Activated CD4-positive, alpha-beta T cell treated with anti-CD3 and anti-CD28 coated beads, Interleukin-2, amount 10 ng/mL, durations not matched to agents 24 days and 14 days (primary cell): ENCODE measurements at regions not wholly inside any gene's neighbourhood (a gene's known extent, or its start where the extent isn't known, plus 50 kb on each side); places are given as distances from the start of the nearest gene placed in this dataset.
"Not testable (repeated sequence)": the region's sequence is repeated elsewhere in the genome, so short reads cannot be mapped to it uniquely, and the experiment has no call there.

Experiments used
- DNase-seq: peaks from one replicate; pipeline ENCODE4 v3.0.0; 2022
- H3K27ac Mint-ChIP-seq: one replicate; pipeline ENCODE4 v1.8.0; 2022; ENCODE audit warnings: mild to moderate bottlenecking, mixed read lengths
- H3K27me3 Mint-ChIP-seq: one replicate; pipeline ENCODE4 v1.8.0; 2022; ENCODE audit warnings: mixed read lengths
- H3K36me3 Mint-ChIP-seq: one replicate; pipeline ENCODE4 v1.8.0; 2022; ENCODE audit warnings: low read depth, mild to moderate bottlenecking, mixed read lengths
- H3K4me1 Mint-ChIP-seq: one replicate; pipeline ENCODE4 v1.8.0; 2021; ENCODE audit warnings: mixed read lengths
- H3K4me3 Mint-ChIP-seq: one replicate; pipeline ENCODE4 v1.8.0; 2022; ENCODE audit warnings: mild to moderate bottlenecking, moderate library complexity, mixed read lengths
- H3K9me3 Mint-ChIP-seq: one replicate; pipeline ENCODE4 v1.8.0; 2021; ENCODE audit warnings: mixed read lengths
- intact Hi-C: fragments of 100-400 bp; cut with micrococcal nuclease; formaldehyde crosslinking; loops from one replicate; pipeline ENCODE4 v1.15.1; 2023

DNA sequence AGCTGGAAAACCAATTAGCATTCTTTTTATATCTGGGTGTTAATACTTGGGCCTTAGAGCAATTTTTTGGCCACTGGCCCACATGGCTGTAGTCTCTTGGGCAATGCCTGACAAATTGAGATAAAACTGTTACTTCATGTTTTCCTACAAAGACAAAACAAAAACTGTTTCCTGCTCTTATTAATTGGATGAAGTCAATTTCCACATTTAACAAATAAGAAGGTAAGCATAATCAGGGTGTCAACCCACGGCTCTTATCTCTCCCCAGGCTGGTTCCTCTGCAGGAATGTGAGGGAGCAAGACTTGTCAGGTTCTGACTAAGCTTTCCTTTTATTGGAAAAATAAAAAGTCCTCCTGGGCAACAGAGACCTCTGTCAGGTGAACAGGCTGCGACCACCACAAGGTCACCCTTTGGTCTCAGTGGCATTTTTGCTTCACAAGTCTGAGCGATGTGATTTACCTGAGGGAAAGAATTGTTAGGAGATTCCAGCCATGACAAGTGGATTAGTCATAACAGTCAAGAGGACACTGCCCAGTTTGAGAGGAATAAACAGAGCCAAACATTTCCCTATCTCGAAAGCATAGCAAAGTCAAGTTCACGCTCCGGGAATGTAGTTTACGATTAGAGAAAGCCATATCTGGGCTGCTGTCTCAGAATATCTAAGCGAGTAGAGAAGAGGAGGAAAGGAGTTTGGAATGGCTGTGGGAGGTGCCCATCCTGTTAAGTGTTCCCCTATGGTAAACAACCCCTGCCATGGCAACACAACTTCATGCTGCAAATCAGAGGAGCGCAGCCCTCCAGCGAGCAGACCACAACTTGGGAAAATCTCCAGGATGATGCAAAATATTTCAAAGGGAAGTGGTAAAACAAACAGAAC lies 144.4 kb downstream of the TES start:
- Mint-ChIP-seq H3K4me1 (no peaks in the 10 kb centered on the region), H3K4me3 (no peak overlapping the region), H3K27ac (no peak overlapping the region), H3K27me3 (no peaks in the 10 kb centered on the region), H3K36me3 (no peaks in the 10 kb centered on the region), H3K9me3 (no peaks in the 10 kb centered on the region)
- intact Hi-C loops = no loop called here
- DNase-seq = no peak

DNA sequence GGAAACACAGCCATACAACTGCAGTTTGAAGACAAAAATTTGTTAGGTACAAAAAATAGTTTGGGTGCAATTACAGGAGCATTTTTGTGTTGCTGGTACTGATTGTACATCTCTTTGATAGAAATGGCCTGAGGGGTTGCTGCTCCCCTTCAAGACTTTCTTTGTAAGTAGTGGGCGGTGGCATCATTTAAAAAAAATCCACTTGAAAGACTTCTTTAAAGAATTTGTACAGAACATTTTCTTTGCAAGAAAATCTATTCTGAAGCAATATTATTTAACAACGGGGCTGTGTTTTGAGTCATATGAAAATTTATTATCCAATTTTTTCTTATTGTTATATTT lies 144.1 kb upstream of the CAV2 start:
- no peaks in the 10 kb centered on the region for H3K9me3 Mint-ChIP-seq
- no peaks in the 10 kb centered on the region for H3K27me3 Mint-ChIP-seq
- H3K27ac Mint-ChIP-seq = no peak overlapping the region
- intact Hi-C loops = no loop called here
- H3K36me3 Mint-ChIP-seq = no peaks in the 10 kb centered on the region
- H3K4me1 Mint-ChIP-seq = no peaks in the 10 kb centered on the region
- no peak overlapping the region for H3K4me3 Mint-ChIP-seq
- DNase-seq = no peak

DNA sequence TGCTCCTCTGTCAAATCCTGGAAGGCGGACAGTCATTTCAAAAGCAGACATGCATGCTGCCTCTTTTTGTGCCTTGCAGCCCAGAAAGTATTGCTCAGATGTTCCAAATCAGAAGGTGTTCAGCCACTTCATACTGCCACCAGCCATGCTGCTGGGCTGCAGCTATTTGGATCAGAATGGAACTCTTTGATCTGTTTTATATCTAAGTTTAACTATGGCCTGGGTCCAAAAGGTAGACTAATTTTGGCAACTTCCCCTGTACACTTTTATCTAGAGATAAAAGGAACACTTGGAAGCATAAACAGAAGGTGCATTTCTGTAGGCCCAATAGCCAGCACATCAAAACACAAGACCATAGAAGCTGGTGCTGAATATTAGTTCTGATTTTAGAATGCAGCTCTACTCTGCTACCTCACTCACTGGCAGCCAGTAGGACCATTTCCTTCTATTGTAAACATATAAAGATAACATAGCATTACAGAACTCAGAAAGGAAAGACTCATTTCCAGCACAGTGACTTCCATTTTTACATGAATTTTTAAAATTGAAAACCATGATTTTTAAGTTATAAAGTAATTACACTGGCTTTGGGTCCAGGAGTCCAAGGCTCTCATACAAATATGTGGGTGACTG lies 143.1 kb upstream of the CAV2 start:
- Mint-ChIP-seq H3K27me3 (no peaks in the 10 kb centered on the region), H3K4me1 (no peaks in the 10 kb centered on the region), H3K9me3 (no peaks in the 10 kb centered on the region), H3K27ac (no peak overlapping the region), H3K4me3 (no peak overlapping the region), H3K36me3 (no peaks in the 10 kb centered on the region)
- intact Hi-C loops = no loop called here
- DNase-seq = no peak

DNA sequence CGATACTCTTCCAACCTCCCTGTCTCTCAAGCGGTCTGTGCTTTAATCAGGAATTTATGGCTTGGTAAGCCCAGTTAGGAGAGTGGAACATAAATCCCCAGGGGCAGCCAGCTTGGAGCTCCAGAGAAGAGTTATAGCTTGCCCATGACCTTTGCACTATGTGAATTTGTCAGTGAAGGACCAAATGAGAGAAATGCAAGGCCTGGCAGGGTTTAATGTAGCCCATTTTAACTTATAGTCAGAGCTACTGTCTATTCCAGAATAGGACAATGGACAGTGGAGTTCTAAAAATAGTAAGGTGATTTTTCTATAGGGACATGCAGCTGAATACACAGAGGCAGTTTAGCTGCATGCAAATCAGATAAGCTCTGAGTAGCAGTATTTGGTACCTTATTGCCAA lies 142.6 kb upstream of the CAV2 start:
- no peak overlapping the region for H3K4me3 Mint-ChIP-seq

DNA sequence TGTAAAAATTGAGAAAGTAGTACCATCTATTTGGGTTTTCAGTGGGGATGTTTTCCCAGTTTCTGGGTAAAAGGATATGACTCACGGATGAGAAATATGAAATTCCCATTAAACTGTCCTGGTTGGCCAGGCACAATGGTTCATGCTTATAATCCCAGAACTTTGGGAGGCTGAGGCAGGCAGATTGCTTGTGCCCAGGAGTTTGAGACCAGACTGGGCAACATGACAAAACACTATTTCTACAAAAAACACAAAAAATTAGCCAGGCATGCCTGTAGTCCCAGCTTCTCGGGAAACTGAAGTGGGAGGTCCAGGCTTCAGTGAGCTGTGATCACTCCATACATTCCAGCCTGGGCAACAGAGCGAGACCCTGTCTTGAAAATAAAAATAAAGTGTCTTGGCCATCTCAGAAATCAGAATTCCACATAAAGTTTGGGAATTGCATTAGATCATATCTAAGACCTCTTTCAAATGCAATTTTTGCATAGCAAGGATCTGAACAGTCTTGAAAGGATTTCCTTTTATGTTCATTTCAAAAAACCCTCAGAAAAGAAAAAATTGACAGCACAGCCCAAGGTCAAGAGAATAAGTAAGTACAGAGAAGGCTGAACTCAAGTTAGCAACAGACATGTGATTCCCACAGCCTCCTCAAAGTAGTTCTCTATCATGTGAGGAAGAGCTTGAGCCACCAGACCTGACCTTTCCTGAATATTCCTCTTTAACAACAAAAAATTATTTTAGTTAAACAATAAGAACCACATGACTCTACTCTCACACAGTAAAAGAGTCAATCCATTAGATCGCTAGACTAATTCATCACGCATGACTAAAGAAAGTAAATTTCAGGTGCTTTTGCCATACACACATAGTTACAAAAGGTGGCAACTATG lies 141.5 kb upstream of the CAV2 start:
- H3K4me1 Mint-ChIP-seq = no peaks in the 10 kb centered on the region
- peaks cover 2% of the 10 kb centered on the region for H3K27me3 Mint-ChIP-seq
- no peak overlapping the region for H3K27ac Mint-ChIP-seq
- no peak overlapping the region for H3K4me3 Mint-ChIP-seq
- no peaks in the 10 kb centered on the region for H3K9me3 Mint-ChIP-seq
- no peak for DNase-seq
- intact Hi-C loops = no loop called here
- H3K36me3 Mint-ChIP-seq = no peaks in the 10 kb centered on the region

More for the DNA sequence above, 142.6 kb upstream of the CAV2 start:
- Mint-ChIP-seq H3K27me3 (peaks cover under 1% of the 10 kb centered on the region), H3K27ac (no peak overlapping the region), H3K36me3 (no peaks in the 10 kb centered on the region), H3K4me1 (no peaks in the 10 kb centered on the region), H3K9me3 (no peaks in the 10 kb centered on the region)
- no peak for DNase-seq
- intact Hi-C loops = no loop called here

DNA sequence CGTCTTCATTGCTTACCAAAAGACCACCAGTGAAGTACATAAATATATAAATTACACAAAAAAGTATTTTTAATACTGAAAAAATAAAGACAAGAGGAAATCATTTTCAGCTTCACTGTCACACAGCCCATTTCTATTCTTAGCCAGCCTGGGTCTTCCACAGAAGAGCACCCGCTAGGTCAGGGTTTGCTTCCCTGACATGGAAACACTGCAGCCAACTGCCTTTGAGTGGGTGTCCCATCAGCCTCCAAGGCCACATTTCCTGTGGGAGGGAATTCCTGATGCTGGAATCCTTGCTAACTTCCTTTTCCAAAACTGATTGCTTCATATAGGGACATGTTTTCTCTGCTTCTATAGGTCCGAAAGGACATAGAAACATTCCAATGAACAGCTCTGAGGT lies 137.8 kb upstream of the CAV2 start:
- H3K4me3 Mint-ChIP-seq = no peak overlapping the region
- no peak overlapping the region for H3K27ac Mint-ChIP-seq
- H3K9me3 Mint-ChIP-seq = no peaks in the 10 kb centered on the region
- no peaks in the 10 kb centered on the region for H3K36me3 Mint-ChIP-seq
- H3K4me1 Mint-ChIP-seq = no peaks in the 10 kb centered on the region
- peaks cover 2% of the 10 kb centered on the region for H3K27me3 Mint-ChIP-seq
- intact Hi-C loops = no loop called here
- DNase-seq = no peak

DNA sequence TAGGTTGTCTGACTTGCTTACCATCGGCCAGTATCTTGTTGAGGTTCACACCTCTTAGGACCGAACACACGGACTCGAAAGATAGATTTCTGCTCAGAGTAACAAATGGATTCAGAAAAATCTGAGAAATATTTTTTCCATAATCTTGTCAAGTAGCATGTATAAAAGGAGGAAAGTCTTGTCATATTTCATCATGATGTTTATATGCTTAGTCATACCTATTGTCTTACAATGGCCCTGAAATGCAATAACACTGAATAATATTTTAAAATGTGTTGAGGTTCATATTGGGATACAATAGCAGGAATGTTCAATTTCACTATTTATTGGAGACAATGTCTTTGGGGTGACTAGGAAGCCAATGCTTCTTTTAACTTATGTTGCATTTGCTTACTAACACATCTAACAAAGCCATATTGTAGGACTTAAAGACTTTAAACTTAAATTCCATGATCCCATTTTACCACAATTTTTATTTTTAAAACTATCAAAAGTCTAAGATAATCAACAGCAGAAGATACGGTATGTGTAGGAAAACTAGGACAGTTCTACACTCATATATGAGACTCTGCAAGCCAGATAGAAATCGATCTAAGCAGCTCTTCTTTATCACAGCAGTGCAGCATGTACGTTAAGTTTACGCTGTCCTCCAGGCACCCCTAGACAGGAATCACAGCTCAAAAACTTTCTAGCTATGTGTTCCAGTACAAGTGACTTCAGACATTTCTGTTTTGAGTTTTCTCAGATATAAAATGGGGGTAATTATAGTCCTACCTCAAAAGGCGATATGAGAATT lies 135.7 kb upstream of the CAV2 start:
- Mint-ChIP-seq H3K9me3 (no peaks in the 10 kb centered on the region), H3K4me1 (no peaks in the 10 kb centered on the region), H3K27ac (no peak overlapping the region), H3K36me3 (no peaks in the 10 kb centered on the region), H3K27me3 (peaks cover 2% of the 10 kb centered on the region), H3K4me3 (no peak overlapping the region)
- intact Hi-C loops = no loop called here
- DNase-seq = no peak

DNA sequence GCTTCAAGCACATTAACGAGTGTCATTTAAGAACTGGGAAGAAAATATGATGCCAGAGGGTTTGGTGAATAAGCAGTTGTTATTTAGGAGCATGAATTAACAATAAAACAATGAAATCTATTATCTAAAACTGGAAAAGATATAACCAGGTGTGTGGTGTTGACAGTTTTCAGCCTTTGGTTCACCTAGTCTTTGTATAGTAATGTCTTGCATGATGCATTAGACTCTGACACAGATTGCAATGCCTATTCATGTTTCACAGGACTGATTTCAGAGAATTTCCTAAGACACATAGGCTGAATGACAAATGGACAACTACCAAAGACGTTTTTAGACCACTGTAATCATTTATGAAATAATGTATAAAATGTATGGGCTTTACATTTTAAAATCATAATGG lies 135.1 kb upstream of the CAV2 start:
- Mint-ChIP-seq H3K27ac (no peak overlapping the region), H3K4me3 (no peak overlapping the region), H3K4me1 (no peaks in the 10 kb centered on the region), H3K36me3 (no peaks in the 10 kb centered on the region), H3K9me3 (no peaks in the 10 kb centered on the region), H3K27me3 (peaks cover 2% of the 10 kb centered on the region)
- intact Hi-C loops = no loop called here
- no peak for DNase-seq

DNA sequence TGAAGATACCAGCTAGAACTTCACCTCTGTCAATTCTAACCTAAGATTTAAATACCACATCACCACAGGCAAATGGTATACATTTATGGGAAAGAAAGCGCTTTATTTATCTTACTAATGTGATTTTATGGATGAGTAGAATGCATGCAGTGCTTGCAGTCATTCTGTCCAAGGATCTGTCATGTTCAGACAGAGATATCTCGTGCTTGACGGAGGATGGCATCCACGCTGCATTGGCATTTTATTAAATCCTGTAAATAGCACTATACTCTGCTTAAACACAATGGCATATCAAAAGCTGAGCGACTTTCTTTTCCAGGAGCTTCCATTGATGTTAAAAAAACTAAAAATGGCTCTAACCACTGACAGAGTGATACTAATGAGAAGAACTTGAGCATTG lies 133.7 kb upstream of the CAV2 start:
- Mint-ChIP-seq H3K36me3 (no peaks in the 10 kb centered on the region), H3K27ac (no peak overlapping the region), H3K4me3 (no peak overlapping the region), H3K9me3 (no peaks in the 10 kb centered on the region), H3K4me1 (no peaks in the 10 kb centered on the region), H3K27me3 (peaks cover 2% of the 10 kb centered on the region)
- no peak for DNase-seq
- intact Hi-C loops = no loop called here

DNA sequence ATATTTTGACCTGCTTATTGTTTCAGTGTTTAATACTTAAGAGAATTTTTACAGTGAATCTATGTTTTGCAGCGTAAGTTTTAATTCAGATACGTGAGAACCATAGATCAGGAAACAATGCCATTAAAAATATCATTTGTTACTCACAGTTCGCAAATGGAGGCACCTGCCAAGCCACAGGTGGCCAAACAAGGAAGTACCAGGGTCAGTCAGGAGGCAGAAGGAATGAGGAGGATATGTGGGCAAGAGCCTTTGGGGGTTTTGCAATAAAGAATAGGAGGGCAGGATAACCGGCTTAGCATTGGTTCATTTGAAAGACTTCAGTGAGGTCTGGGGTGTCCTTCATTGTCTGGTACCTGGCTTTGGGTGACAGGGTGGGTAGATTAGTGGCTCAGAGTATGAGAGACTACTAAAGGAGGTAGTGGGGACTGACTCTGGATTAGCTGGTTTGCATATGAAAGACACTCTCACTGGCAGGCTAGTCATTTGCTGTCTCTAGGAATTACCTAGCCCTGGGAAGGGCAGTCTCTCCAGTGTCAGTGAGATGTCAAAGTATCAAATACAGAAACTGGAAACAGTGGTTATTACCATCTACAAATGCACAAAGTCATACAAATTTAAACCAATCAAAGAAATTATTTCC lies 132.2 kb upstream of the CAV2 start:
- Mint-ChIP-seq H3K27me3 (no peaks in the 10 kb centered on the region), H3K4me3 (no peak overlapping the region), H3K36me3 (no peaks in the 10 kb centered on the region), H3K4me1 (no peaks in the 10 kb centered on the region), H3K9me3 (no peaks in the 10 kb centered on the region), H3K27ac (no peak overlapping the region)
- no peak for DNase-seq
- intact Hi-C loops = no loop called here

DNA sequence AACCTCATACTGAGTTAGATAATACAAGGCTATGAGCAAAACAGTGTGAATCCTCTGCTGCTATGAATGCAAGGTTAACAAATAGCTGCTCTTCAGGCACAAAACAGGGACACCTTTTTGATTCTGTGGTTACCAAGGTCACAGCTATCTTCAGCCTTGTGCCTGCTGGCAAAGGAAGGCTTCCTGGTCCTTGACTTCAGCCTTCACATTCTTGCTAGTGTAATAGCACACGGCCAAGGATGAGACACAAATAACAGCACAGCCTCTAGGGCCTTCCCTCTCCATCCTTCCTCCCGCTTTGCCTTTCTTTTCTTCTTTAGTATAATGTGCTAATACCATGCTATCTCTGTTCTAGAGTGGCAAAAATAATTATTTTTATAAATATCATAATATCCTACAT lies 130.6 kb upstream of the CAV2 start:
- intact Hi-C loops = no loop called here
- no peaks in the 10 kb centered on the region for H3K27me3 Mint-ChIP-seq
- no peaks in the 10 kb centered on the region for H3K9me3 Mint-ChIP-seq
- no peak overlapping the region for H3K4me3 Mint-ChIP-seq
- H3K4me1 Mint-ChIP-seq = no peaks in the 10 kb centered on the region
- H3K36me3 Mint-ChIP-seq = no peaks in the 10 kb centered on the region
- no peak for DNase-seq
- H3K27ac Mint-ChIP-seq = no peak overlapping the region

DNA sequence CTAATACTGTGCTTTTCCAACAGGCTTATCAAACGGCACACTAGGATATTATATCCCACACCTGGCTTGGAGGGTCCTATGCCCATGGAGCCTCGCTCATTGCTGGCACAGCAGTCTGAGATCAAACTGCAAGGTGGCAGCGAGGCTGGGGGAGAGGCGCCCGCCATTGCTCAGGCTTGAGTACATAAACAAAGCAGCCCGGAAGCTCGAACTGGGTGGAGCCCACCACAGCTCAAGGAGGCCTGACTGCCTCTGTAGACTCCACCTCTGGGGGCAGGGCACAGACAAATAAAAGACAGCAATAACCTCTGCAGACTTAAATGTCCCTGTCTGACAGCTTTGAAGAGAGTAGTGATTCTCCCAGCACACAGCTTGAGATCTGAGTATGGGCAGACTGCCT lies 128.0 kb upstream of the CAV2 start:
- H3K27me3 Mint-ChIP-seq, H3K4me1 Mint-ChIP-seq, H3K4me3 Mint-ChIP-seq, H3K9me3 Mint-ChIP-seq, intact Hi-C loops, H3K27ac Mint-ChIP-seq, H3K36me3 Mint-ChIP-seq, DNase-seq: not testable (repeated sequence)

DNA sequence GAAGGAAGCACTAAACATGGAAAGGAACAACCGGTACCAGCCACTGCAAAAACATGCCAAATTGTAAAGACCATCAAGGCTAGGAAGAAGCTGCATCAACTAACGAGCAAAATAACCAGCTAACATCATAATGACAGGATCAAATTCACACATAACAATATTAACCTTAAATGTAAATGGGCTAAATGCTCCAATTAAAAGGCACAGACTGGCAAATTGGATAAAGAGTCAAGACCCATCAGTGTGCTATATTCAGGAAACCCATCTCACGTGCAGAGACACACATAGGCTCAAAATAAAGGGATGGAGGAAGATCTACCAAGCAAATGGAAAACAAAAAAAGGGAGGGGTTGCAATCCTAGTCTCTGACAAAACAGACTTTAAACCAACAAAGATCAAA lies 126.3 kb upstream of the CAV2 start:
- H3K9me3 Mint-ChIP-seq, DNase-seq, H3K27me3 Mint-ChIP-seq, H3K36me3 Mint-ChIP-seq, H3K4me3 Mint-ChIP-seq, H3K4me1 Mint-ChIP-seq, intact Hi-C loops, H3K27ac Mint-ChIP-seq: not testable (repeated sequence)
